HEK293 (cell line): ENCODE measurements at regions not wholly inside any gene's neighbourhood (a gene's known extent, or its start where the extent isn't known, plus 50 kb on each side); places are given as distances from the start of the nearest gene placed in this dataset.

Experiments used
- CTCF ChIA-PET: fragments of 350-600 bp; formaldehyde crosslinking; extraction: SDS; loops from one replicate; lab custom pipeline; 2021; ENCODE audit warnings: antibody characterized with exemption; lab: Yijun Ruan, JAX
- POLR2A ChIA-PET: fragments of 300-600 bp; formaldehyde crosslinking; extraction: SDS; loops from one replicate; lab custom pipeline; 2020; ENCODE audit warnings: antibody characterized with exemption, inconsistent platforms; lab: Yijun Ruan, JAX
- H3K27ac ChIP-seq: fragments of 200-500 bp; sonication (Bioruptor generic); 2 replicates; pipeline ENCODE4 v1.5.1; 2014; ENCODE audit warnings: low read depth, low read length, control low read depth, inconsistent platforms; ENCODE audit errors: extremely low read depth
- H3K36me3 ChIP-seq, 2 experiments: fragments of 200-500 bp in 1 of 2; sonication (Bioruptor generic) in 1 of 2; 1 replicate in 1 of 2; 2 replicates in 1 of 2; pipeline ENCODE4 v1.5.1; 2014 to 2017; ENCODE audit warnings: inconsistent platforms in 2 of 2, low read length in 2 of 2; ENCODE audit not compliant: control insufficient read depth in 2 of 2, insufficient read depth in 1 of 2
- H3K4me1 ChIP-seq: fragments of 200-500 bp; sonication (Bioruptor generic); 2 replicates; pipeline ENCODE4 v1.5.1; 2014; ENCODE audit warnings: mild to moderate bottlenecking, low read length, inconsistent platforms; ENCODE audit not compliant: control insufficient read depth, insufficient read depth
- H3K4me3 ChIP-seq: 2 replicates; pipeline ENCODE4 v1.5.1; 2011; ENCODE audit warnings: low read depth, mild to moderate bottlenecking, control low read depth, low read length, moderate library complexity
- H3K9me3 ChIP-seq: fragments of 200-500 bp; sonication (Bioruptor generic); 2 replicates; pipeline ENCODE4 v1.5.1; 2014; ENCODE audit warnings: low read depth, low read length, inconsistent platforms; ENCODE audit not compliant: control insufficient read depth, insufficient read depth
- BCL6B ChIP-seq: fragments of 450-650 bp; formaldehyde crosslinking; IDR thresholded peaks from 2 replicates; pipeline ENCODE4 v1.5.1; 2017; ENCODE audit warnings: missing biosample characterization, missing genetic modification characterization
- KLF17 ChIP-seq: fragments of 450-650 bp; formaldehyde crosslinking; IDR thresholded peaks from 2 replicates; pipeline ENCODE4 v1.5.1; 2016; ENCODE audit warnings: missing biosample characterization, missing genetic modification characterization
- OVOL3 ChIP-seq: fragments of 450-650 bp; formaldehyde crosslinking; IDR thresholded peaks from 2 replicates; pipeline ENCODE4 v1.5.1; 2016; ENCODE audit warnings: missing biosample characterization, missing genetic modification characterization
- SCRT2 ChIP-seq: fragments of 450-650 bp; formaldehyde crosslinking; IDR thresholded peaks from 2 replicates; pipeline ENCODE4 v1.5.1; 2016; ENCODE audit warnings: missing biosample characterization, missing genetic modification characterization
- ZBTB44 ChIP-seq: fragments of 450-650 bp; IDR thresholded peaks from 2 replicates; pipeline ENCODE4 v1.5.1; 2018; ENCODE audit warnings: missing biosample characterization, mild to moderate bottlenecking, missing genetic modification characterization
- ZBTB7A ChIP-seq: fragments of 450-650 bp; formaldehyde crosslinking; IDR thresholded peaks from 2 replicates; pipeline ENCODE4 v1.5.1; 2016; ENCODE audit warnings: low read depth, missing biosample characterization, missing genetic modification characterization
- ZNF138 ChIP-seq: fragments of 450-650 bp; formaldehyde crosslinking; IDR thresholded peaks from 2 replicates; pipeline ENCODE4 v1.5.1; 2016; ENCODE audit warnings: missing biosample characterization, missing genetic modification characterization, borderline replicate concordance
- ZNF214 ChIP-seq: fragments of 450-650 bp; formaldehyde crosslinking; IDR thresholded peaks from 2 replicates; pipeline ENCODE4 v1.5.1; 2017; ENCODE audit warnings: missing biosample characterization, mild to moderate bottlenecking, missing genetic modification characterization, borderline replicate concordance
- ZNF24 ChIP-seq: fragments of 450-650 bp; formaldehyde crosslinking; IDR thresholded peaks from 2 replicates; pipeline ENCODE4 v1.5.1; 2016; ENCODE audit warnings: missing biosample characterization, missing genetic modification characterization
- ZNF280D ChIP-seq: fragments of 450-650 bp; formaldehyde crosslinking; IDR thresholded peaks from 2 replicates; pipeline ENCODE4 v1.5.1; 2016; ENCODE audit warnings: missing biosample characterization, missing genetic modification characterization
- ZNF354C ChIP-seq: fragments of 450-650 bp; formaldehyde crosslinking; IDR thresholded peaks from 2 replicates; pipeline ENCODE4 v1.5.1; 2016; ENCODE audit warnings: missing biosample characterization, missing genetic modification characterization, low read depth, borderline replicate concordance
- ZNF48 ChIP-seq: fragments of 450-650 bp; formaldehyde crosslinking; IDR thresholded peaks from 2 replicates; pipeline ENCODE4 v1.5.1; 2016; ENCODE audit warnings: missing biosample characterization, missing genetic modification characterization
- ZNF513 ChIP-seq: fragments of 450-650 bp; IDR thresholded peaks from 2 replicates; pipeline ENCODE4 v1.5.1; 2018; ENCODE audit warnings: missing biosample characterization, missing genetic modification characterization
- ZNF692 ChIP-seq: fragments of 450-650 bp; formaldehyde crosslinking; IDR thresholded peaks from 2 replicates; pipeline ENCODE4 v1.5.1; 2016; ENCODE audit warnings: missing biosample characterization, missing genetic modification characterization
- ZNF776 ChIP-seq: fragments of 450-650 bp; formaldehyde crosslinking; IDR thresholded peaks from 2 replicates; pipeline ENCODE4 v1.5.0; 2017; ENCODE audit warnings: missing biosample characterization, missing genetic modification characterization, borderline replicate concordance
- ZNF777 ChIP-seq: fragments of 450-650 bp; formaldehyde crosslinking; IDR thresholded peaks from 2 replicates; pipeline ENCODE4 v1.5.1; 2017; ENCODE audit warnings: missing biosample characterization, missing genetic modification characterization, borderline replicate concordance
- ZSCAN5A ChIP-seq: fragments of 450-650 bp; formaldehyde crosslinking; IDR thresholded peaks from 2 replicates; pipeline ENCODE4 v1.5.1; 2016; ENCODE audit warnings: missing biosample characterization, missing genetic modification characterization

- Histone ChIP-seq H3K36me3 (no peaks in the 10 kb centered on the region), H3K4me3 (no peak overlapping the region), H3K9me3 (no peaks in the 10 kb centered on the region)
- POLR2A ChIA-PET, result no interaction called here
- TF ChIP-seq KLF17 (tag by site-specific recombination) (no peak), ZNF280D (tag by site-specific recombination) (no peak), ZNF214 (tag by site-specific recombination) (no peak), ZNF138 (no peak), ZNF692 (tag by site-specific recombination) (no peak), ZNF776 (no peak), BCL6B (no peak), ZNF24 (tag by site-specific recombination) (no peak), ZNF48 (tag by site-specific recombination) (no peak), ZNF777 (tag by site-specific recombination) (no peak), ZNF354C (tag by site-specific recombination) (no peak), SCRT2 (tag by site-specific recombination) (no peak)
- TF ChIP-seq, all 188 proteins: peak for 0
- CTCF ChIA-PET, result interaction anchor here (0.7 kb wide), 1 partner anchor 75 kb away, joined by 3 read pairs; no protein-coding TSS in a partner anchor
- Histone ChIP-seq H3K4me1 (no peaks in the 10 kb centered on the region), H3K27ac (no peak overlapping the region)
These were observed 162.4 kb upstream of the POU3F1 start for GRCh38 chr1:38208716-38209632.

- Histone ChIP-seq H3K4me1 (no peaks in the 10 kb centered on the region), H3K27ac (no peak overlapping the region), H3K4me3 (no peak overlapping the region), H3K9me3 (no peaks in the 10 kb centered on the region), H3K36me3 (no peaks in the 10 kb centered on the region)
- CTCF ChIA-PET, result interaction anchor here (0.7 kb wide), 1 partner anchor 389 kb away, joined by 3 read pairs; no protein-coding TSS in a partner anchor
- POLR2A ChIA-PET, result no interaction called here
- TF ChIP-seq ZBTB44 (no peak), OVOL3 (no peak), ZSCAN5A (tag by site-specific recombination) (no peak), ZNF513 (tag by site-specific recombination) (no peak), ZBTB7A (tag by site-specific recombination) (no peak)
These were observed 161.3 kb upstream of the POU3F1 start for GRCh38 chr1:38207906-38208305.
